GM12878 (cell line): ENCODE measurements at regions not wholly inside any gene's neighbourhood (a gene's known extent, or its start where the extent isn't known, plus 50 kb on each side); places are given as distances from the start of the nearest gene placed in this dataset.

Experiments used
- ATAC-seq: fragments of 200-7000 bp; cut with Tn5 transposase; 3 replicates; pipeline ENCODE4 v1.9.1; 2020; ENCODE audit warnings: mild to moderate bottlenecking, moderate library complexity
- BruUV-seq: library from RNA; stranded (reverse); fragments of 400-500 nt; replicated peaks from 2 replicates; lab custom pipeline; 2021; lab: Mats Ljungman, UMichigan
- CTCF ChIA-PET: fragments of 300-600 bp; sonication (Branson Sonifier 250); formaldehyde crosslinking; extraction: SDS; loops from one replicate; lab custom pipeline; 2021; ENCODE audit warnings: inconsistent platforms; lab: Yijun Ruan, JAX
- POLR2A ChIA-PET: fragments of 350-600 bp; formaldehyde crosslinking; extraction: SDS; loops from one replicate; lab custom pipeline; 2021; ENCODE audit warnings: inconsistent platforms; lab: Charles Lee
- RAD21 ChIA-PET: fragments of 300-600 bp; sonication (Branson Sonifier 250); formaldehyde crosslinking; loops from one replicate; lab custom pipeline; 2023; ENCODE audit warnings: antibody characterized with exemption; ENCODE audit not compliant: unreplicated experiment; lab: Charles Lee
- SMC1A ChIA-PET: fragments of 300-600 bp; sonication (Branson Sonifier 250); formaldehyde crosslinking; loops from one replicate; lab custom pipeline; 2023; ENCODE audit not compliant: unreplicated experiment, uncharacterized antibody; lab: Charles Lee
- DNase-seq: peaks from one replicate; pipeline ENCODE4 v3.0.0-alpha.2; 2011; ENCODE audit warnings: low read depth, low spot score
- FAIRE-seq: peaks from 3 replicates; lab custom pipeline; 2011; peaks lifted over from hg19 to GRCh38; lab: Jason Lieb, UNC
- H2AFZ ChIP-seq: 2 replicates; pipeline ENCODE4 v1.6.0; 2011; ENCODE audit warnings: low read depth, low read length, control low read depth; ENCODE audit not compliant: control insufficient read depth
- H3K27ac ChIP-seq: 2 replicates; pipeline ENCODE4 v1.5.1; 2011; ENCODE audit warnings: control low read depth; ENCODE audit not compliant: control insufficient read depth, insufficient read depth
- H3K27me3 ChIP-seq, 2 experiments: replicated peaks in 1 of 2; 2 replicates each; pipeline versions ENCODE4 v1.6.0 to v1.6.1; 2011; ENCODE audit warnings: low read length in 1 of 2; ENCODE audit not compliant: control insufficient read depth in 2 of 2, insufficient read depth in 2 of 2
- H3K36me3 ChIP-seq, 2 experiments: 2 replicates each; pipeline ENCODE4 v1.5.1; 2011; ENCODE audit warnings: low read length in 1 of 2; ENCODE audit not compliant: control insufficient read depth in 2 of 2, insufficient read depth in 2 of 2
- H3K4me1 ChIP-seq: 2 replicates; pipeline ENCODE4 v1.6.1; 2011; ENCODE audit warnings: mild to moderate bottlenecking, low read length, moderate library complexity, mixed read lengths; ENCODE audit not compliant: control insufficient read depth, insufficient read depth
- H3K4me2 ChIP-seq: 2 replicates; pipeline ENCODE4 v1.6.0; 2011; ENCODE audit warnings: control low read depth; ENCODE audit not compliant: control insufficient read depth, insufficient read depth
- H3K4me3 ChIP-seq: fragments of 200-600 bp; sonication (generic); 2 replicates; pipeline ENCODE4 v1.5.1; 2016
- H3K79me2 ChIP-seq: 2 replicates; pipeline ENCODE4 v1.6.0; 2011; ENCODE audit warnings: low read length; ENCODE audit not compliant: control insufficient read depth, insufficient read depth
- H3K9ac ChIP-seq: 2 replicates; pipeline ENCODE4 v1.8.0; 2011; ENCODE audit warnings: low read length, control low read depth, mixed read lengths; ENCODE audit not compliant: control insufficient read depth, insufficient read depth
- H3K9me3 ChIP-seq: replicated peaks from 3 replicates; pipeline ENCODE4 v1.5.1; 2011; ENCODE audit warnings: mild to moderate bottlenecking, low read length; ENCODE audit not compliant: control insufficient read depth, insufficient read depth
- H4K20me1 ChIP-seq: 2 replicates; pipeline ENCODE4 v1.6.0; 2011; ENCODE audit not compliant: control insufficient read depth, insufficient read depth
- BMI1 ChIP-seq: fragments of 450-650 bp; IDR thresholded peaks from 2 replicates; pipeline ENCODE4 v1.6.1; 2016; ENCODE audit warnings: mild to moderate bottlenecking, moderate library complexity, borderline replicate concordance
- CBX5 ChIP-seq: sonication (generic); IDR thresholded peaks from 2 replicates; pipeline ENCODE4 v1.6.1; 2016; ENCODE audit warnings: low read depth, moderate library complexity, mild to moderate bottlenecking, inconsistent platforms
- E4F1 ChIP-seq: fragments of 450-650 bp; IDR thresholded peaks from 2 replicates; pipeline ENCODE4 v1.6.1; 2018; ENCODE audit warnings: borderline replicate concordance, mild to moderate bottlenecking; ENCODE audit not compliant: partially characterized antibody
- EED ChIP-seq: sonication (generic); IDR thresholded peaks from 2 replicates; pipeline ENCODE4 v1.6.1; 2016; ENCODE audit warnings: antibody characterized with exemption, low read depth
- EP300 ChIP-seq, 2 experiments: fragments of 150-350 bp in 1 of 2; IDR thresholded peaks; 2 replicates each; pipeline ENCODE4 v1.6.1; 2011 to 2012; ENCODE audit warnings: low read depth in 2 of 2, low read length in 2 of 2, borderline replicate concordance in 1 of 2, improper control_type of control experiment in 1 of 2, inconsistent platforms in 1 of 2; ENCODE audit not compliant: control insufficient read depth in 1 of 2
- IKZF1 ChIP-seq: fragments of 450-650 bp; conservative IDR thresholded peaks from 2 replicates; pipeline ENCODE4 v1.6.1; 2017; ENCODE audit warnings: antibody characterized with exemption, mild to moderate bottlenecking
- LARP7 ChIP-seq: fragments of 450-650 bp; IDR thresholded peaks from 2 replicates; pipeline ENCODE4 v1.6.1; 2017; ENCODE audit warnings: mild to moderate bottlenecking
- RB1 ChIP-seq: fragments of 450-650 bp; formaldehyde crosslinking; IDR thresholded peaks from 2 replicates; pipeline ENCODE4 v1.6.1; 2017; ENCODE audit warnings: mild to moderate bottlenecking, borderline replicate concordance
- ZNF592 ChIP-seq: fragments of 450-650 bp; IDR thresholded peaks from 2 replicates; pipeline ENCODE4 v1.6.1; 2017; ENCODE audit warnings: mild to moderate bottlenecking, moderate library complexity
- WGBS: methylation state at CpG from one replicate; pipeline ENCODE4 v1.1.6; 2016; ENCODE audit warnings: low lambda C conversion rate; ENCODE audit not compliant: insufficient replicate concordance, insufficient coverage; ENCODE audit errors: missing lambda C conversion rate; 5-methylcytosine and 5-hydroxymethylcytosine counted together
- in situ Hi-C: fragments of 300-500 bp; cut with MboI; formaldehyde crosslinking; loops from 9 replicates; pipeline ENCODE4 v1.14.3; 2018; ENCODE audit warnings: mixed read lengths
- intact Hi-C: fragments of 100-400 bp; cut with micrococcal nuclease; formaldehyde crosslinking; loops from one replicate; pipeline ENCODE4 v1.14.2; 2022; ENCODE audit not compliant: unreplicated experiment
- TF ChIP-seq, protein P1 (sequence below): fragments of 150-350 bp; IDR thresholded peaks from 2 replicates; pipeline ENCODE4 v1.6.1; 2016; ENCODE audit warnings: low read depth, low read length

DNA sequence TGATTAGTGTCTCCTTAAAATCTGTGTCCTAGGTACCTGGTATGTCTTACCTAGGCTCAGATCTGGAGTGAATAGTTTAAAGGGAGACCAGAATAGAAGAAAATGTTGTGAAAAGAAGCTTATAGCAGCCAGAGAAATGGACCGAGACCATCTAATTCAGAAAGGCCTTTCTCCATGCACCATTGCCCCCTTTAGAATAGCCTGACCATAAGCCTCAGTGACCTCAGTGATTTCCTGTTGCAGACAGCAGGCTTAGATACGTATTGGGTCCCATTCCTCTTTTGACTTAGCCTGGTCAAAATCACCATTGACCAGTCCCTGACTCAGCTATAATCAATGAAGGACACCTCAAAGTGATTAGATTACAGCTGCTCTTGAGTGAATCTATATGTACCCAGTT lies 690.7 kb upstream of the KLHL29 start (continued):
- TF ChIP-seq E4F1 (no peak), EP300 (IDR thresholded peaks at IDR 0.05; ENCODE audit: borderline replicate concordance in 1 of 2, control insufficient read depth in 1 of 2, low read depth in 2 of 2, low read length in 2 of 2) (no peak), IKZF1 (no peak)
- TF ChIP-seq, all 136 proteins: peak for 0

- Histone ChIP-seq H2AFZ (no peak overlapping the region), H3K9me3 (no peaks in the 10 kb centered on the region), H3K27ac (no peak overlapping the region), H3K4me2 (no peak overlapping the region), H3K36me3 (no peaks in the 10 kb centered on the region), H3K79me2 (no peaks in the 10 kb centered on the region), H3K4me3 (no peak overlapping the region), H3K9ac (no peak overlapping the region), H3K4me1 (no peaks in the 10 kb centered on the region), H3K27me3 (no peaks in the 10 kb centered on the region), H4K20me1 (no peaks in the 10 kb centered on the region)
- FAIRE-seq: no peak
- DNase-seq: no peak
- ChIA-PET POLR2A (no interaction called here), SMC1A (no interaction called here), RAD21 (no interaction called here), CTCF (no interaction called here)
- BruUV-seq: no TSS peak
- intact Hi-C loops (no loop called here), in situ Hi-C loops (no loop called here)
- 0% methylated on average over 1 of the region's 1 CpG for WGBS
- no peak for ATAC-seq
- TF ChIP-seq, protein P1, sequence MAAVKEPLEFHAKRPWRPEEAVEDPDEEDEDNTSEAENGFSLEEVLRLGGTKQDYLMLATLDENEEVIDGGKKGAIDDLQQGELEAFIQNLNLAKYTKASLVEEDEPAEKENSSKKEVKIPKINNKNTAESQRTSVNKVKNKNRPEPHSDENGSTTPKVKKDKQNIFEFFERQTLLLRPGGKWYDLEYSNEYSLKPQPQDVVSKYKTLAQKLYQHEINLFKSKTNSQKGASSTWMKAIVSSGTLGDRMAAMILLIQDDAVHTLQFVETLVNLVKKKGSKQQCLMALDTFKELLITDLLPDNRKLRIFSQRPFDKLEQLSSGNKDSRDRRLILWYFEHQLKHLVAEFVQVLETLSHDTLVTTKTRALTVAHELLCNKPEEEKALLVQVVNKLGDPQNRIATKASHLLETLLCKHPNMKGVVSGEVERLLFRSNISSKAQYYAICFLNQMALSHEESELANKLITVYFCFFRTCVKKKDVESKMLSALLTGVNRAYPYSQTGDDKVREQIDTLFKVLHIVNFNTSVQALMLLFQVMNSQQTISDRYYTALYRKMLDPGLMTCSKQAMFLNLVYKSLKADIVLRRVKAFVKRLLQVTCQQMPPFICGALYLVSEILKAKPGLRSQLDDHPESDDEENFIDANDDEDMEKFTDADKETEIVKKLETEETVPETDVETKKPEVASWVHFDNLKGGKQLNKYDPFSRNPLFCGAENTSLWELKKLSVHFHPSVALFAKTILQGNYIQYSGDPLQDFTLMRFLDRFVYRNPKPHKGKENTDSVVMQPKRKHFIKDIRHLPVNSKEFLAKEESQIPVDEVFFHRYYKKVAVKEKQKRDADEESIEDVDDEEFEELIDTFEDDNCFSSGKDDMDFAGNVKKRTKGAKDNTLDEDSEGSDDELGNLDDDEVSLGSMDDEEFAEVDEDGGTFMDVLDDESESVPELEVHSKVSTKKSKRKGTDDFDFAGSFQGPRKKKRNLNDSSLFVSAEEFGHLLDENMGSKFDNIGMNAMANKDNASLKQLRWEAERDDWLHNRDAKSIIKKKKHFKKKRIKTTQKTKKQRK: no peak
- TF ChIP-seq ZNF592 (no peak), EED (no peak), CBX5 (no peak), RB1 (no peak), LARP7 (no peak), BMI1 (no peak)
Measured at GRCh38 chr2:22694856-22695255, 690.1 kb upstream of the KLHL29 start.
